SIG-M5 treated with dmso at 0.1 percent for 504 hours (cell line): ENCODE measurements at regions not wholly inside any gene's neighbourhood (a gene's known extent, or its start where the extent isn't known, plus 50 kb on each side); places are given as distances from the start of the nearest gene placed in this dataset.

Source experiments
- DNase-seq: peaks from one replicate; lab custom pipeline; 2025; ENCODE audit not compliant: unreplicated experiment; lab: John Stamatoyannopoulos, UW

DNA sequence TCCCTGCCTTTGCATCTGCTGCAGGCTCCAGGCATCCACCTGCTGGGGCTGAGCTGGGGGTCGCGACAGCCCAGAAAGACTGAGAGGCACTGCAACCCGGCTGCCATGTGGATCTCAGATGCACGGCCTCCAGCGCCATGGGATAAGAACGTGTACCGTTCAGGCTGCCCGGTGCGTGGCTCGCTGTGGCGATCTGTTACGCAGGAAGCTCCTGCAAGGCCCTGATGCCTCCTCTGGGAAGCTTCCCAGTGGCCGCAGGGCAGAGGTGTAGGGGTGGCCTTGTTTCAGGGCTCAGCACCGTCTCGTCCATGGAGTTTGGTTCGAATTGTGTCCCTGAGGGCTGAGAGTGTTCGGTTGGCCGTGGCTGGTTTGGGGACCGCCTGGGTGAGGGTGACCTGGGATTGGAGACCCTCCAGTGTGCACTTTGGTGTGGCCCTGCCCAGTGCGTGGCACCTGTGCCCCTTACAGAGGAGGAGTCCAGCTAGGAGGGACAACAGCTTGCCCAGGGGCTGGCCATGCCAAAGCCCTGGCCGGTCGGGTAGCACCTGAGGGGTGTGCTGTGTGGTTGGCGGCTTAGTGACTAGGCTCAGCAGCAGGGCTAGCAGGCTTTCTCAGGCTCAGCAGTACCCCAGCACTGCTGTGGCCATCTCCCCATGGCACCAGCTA is 1184.5 kb downstream of the BRD1 start:
- no peak for DNase-seq

DNA sequence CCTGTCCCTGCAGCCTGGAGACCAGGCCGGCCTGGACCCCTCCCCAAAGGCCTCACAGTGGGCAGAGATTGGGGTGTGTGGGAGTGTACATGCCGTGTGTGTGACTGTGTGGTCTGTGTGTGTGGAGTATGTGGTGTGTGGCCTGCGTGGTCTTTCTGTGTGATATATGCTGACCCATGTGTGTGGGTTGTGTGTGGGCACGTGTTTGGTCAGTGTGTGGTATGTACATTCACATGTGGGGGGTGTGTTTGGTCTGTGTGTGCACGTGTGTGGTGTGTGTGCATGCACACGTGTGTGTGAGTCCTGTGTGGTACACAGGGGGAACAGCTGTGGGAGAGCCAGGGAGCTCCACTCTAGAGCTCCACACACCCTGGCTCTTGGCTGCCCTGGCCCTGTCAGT is 1185.1 kb downstream of the BRD1 start:
- no peak for DNase-seq

GRCh38 chr22:48641906-48642475 is 1185.7 kb downstream of the BRD1 start:
- DNase-seq, result no peak

GRCh38 chr22:48640890-48641841 is 1186.5 kb downstream of the BRD1 start:
- no peak for DNase-seq

DNA sequence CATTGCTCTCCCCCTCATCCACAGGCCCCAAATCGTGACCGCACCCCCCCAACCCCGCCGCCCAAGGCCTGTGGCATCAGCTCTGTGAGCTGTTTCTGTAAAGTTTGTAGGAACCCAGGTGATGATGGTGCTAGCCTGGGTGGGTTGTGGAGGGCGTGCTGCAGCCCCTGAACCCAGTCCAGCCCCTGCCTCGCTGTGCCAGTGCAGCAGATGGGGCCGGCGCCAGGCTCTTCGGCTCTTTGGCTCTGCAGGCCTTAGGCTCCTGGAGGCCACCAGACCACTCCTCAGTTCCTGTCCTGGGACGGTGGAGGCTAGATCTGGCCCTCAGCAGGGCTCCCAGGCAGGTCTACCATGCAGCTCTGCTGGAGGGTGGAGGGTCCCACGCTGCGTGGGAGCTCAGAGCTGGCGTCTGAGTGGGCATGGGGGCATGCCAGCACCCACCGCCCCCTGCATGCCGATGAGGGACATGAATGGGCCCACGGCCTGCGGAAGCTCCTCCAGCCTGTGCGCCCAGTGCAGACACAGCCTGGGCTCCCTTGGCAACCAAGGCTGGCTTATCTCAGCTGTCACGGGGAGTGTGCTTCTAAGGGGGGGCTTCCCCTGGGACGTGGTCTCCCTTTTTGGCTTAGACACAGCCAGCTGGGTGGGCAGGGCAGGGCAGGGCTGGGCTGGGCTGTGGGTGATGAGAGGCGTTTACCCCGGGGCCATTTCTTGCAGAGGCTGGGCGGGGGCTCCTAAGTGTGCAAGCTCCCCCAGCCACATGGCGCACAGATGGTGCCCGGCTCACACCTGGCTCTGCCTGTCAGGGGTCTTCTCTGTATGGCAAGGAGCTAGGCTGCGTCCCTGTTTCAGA is 1187.6 kb downstream of the BRD1 start:
- DNase-seq, result no peak

DNA sequence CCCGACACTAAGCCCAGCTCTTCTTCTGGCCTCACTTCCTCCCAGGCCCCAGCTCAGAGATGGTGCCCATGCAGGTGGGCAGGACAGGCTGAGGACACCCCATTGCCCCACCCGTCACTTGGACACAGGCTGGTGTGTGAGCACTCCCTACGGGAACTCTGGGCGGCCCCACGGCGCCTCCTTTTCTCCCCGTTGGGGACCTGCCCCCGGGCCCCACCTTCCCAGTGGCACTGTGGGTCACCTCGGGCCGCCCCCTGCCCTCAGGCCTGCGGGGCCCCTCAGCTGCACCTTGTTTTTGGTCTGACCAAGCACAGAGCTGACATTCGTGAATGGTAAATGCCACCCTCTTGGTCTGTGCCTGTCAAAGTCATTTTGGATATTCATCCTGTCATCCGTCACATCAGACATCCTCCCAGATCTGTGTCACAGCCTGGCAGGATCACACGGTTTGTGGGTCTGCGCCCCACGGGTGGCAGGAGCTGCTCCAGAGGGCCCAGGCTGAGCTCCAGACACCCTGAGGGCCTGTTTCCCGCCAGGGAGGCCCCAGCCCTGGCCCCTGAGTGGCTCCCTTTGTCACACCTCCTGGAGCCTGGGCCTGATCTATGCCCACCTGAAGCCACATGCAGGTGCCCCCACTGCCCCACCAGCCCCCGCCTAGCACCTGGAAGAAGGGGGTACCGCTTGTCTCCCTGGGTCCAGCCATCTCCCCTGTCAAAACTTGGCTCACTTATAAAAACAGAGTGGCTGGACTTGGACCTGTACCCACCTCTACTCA is 1188.5 kb downstream of the BRD1 start:
- DNase-seq, result no peak

DNA sequence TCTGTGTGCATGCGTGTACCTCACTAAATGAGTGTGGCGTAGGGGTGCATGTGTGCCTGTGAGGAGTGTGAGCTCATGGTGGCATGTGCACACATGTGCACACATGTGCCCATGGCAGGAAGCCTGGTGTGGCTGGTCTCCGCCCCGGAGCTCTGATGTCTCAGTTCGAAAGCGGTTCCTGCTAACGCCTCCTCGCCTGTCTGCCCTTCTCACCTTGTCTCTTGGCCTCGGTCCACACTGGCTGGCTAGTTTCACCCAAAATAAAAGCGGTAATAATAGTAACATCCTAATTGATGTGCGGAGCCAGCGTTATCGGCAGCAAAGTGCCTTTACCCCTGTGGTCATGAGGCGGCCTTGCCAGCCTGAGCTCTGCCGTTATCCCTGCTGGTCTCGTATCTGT is 1190.4 kb downstream of the BRD1 start:
- no peak for DNase-seq

DNA sequence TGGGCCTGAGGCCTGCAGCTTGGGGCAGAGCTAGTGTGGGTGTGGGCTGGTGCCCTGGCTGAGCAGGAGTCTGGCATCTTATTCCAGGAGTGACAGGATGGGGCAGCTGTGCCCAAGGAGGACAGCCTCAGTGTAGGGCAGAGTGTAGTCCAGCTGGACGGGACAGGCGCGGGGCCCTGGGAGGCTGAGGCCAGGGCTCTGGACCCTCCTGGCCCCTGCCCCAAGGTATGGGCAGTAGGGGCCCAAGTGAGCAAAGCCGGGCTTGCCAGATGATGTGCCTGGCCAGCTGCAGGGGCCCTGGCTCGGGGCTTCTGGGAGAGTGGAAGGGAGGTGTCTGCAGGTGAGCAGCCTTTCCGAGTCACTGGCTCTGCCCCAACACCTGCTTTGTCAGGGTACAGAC is 1190.9 kb downstream of the BRD1 start:
- DNase-seq, result no peak

DNA sequence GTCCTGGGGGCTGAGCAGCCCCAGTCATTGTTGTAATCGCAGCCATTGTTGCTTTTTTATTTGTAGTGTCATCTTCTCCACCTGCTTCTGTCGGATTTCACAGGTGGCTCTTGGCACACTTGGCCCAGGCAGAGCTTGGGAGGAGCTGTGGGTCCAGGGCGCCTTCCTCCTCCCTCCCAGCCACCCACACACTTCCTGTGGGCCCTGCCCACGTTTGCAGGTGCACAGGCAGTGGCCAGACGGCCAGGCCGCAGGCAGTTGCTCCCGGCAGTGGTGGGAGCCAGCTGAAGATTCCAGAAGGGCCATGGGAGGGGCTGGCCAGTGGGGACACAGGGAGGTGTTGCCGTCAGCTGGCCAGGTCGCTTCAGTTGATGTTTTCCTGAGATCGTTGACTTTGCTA is 1191.9 kb downstream of the BRD1 start:
- DNase-seq, result no peak

GRCh38 chr22:48635031-48635430 is 1192.6 kb downstream of the BRD1 start:
- DNase-seq, result no peak

GRCh38 chr22:48633996-48634836 is 1193.5 kb downstream of the BRD1 start:
- no peak for DNase-seq

DNA sequence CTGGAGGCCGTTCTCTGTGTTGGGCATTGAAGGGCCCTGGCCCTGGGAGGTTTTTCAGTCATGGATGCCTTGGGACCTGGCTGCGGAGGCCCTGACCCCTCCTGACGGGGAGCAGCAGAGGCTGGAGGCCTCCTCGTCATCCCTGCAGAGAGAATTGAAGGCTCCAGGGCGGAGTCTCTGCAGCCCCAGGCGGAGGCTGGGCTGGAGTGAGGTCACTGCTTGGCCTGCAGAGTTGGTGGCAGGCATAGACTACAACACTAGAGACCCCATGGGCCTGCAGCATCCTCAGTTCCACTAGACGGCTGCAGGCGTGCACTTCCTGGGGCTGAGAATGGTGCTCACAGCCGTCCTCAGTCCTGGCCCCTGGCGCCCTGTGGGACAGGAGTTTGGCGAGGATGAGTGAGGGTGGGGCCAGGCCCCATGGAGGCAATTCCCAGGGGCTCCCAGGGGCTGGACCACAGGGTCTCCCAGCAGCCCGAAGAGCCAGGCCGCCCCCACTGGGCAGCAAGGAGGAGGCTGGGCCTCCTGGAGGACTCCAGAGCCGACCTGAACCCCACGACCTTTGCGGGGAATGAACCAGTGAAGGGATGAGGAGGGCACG is 1194.9 kb downstream of the BRD1 start:
- DNase-seq, result no peak

DNA sequence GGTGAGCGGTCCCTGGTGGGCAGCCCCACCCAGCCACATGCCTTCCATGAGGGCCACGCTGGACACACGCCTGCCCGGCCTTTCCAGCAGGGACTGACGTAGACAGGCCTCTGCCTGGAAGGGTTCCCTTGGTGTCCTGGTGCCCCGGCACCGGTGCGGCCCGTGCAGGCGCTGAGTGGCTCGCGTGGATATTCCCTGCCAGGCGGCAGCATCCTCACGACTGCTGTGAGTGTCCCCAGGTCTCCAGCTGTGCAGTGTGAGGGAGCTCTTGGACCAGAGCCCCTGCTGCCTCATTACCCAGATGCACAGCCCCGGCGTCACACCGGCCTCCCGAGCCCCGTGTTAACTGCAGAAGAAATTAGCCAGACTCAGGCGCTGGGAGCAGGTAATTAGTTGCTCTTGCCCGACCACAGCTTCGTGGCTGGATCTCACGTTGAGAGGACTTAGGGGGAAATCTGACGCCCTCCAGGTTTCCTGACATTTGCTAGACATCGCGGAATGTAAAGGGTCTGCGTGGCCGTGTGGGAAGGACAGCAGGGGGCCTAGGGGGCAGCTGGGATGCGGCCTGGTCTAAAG is 1196.3 kb downstream of the BRD1 start:
- DNase-seq, result no peak

- no peak for DNase-seq
Measured at GRCh38 chr22:48630848-48631247, 1196.8 kb downstream of the BRD1 start.

- no peak for DNase-seq
Measured at GRCh38 chr22:48630433-48630754, 1197.3 kb downstream of the BRD1 start.

DNA sequence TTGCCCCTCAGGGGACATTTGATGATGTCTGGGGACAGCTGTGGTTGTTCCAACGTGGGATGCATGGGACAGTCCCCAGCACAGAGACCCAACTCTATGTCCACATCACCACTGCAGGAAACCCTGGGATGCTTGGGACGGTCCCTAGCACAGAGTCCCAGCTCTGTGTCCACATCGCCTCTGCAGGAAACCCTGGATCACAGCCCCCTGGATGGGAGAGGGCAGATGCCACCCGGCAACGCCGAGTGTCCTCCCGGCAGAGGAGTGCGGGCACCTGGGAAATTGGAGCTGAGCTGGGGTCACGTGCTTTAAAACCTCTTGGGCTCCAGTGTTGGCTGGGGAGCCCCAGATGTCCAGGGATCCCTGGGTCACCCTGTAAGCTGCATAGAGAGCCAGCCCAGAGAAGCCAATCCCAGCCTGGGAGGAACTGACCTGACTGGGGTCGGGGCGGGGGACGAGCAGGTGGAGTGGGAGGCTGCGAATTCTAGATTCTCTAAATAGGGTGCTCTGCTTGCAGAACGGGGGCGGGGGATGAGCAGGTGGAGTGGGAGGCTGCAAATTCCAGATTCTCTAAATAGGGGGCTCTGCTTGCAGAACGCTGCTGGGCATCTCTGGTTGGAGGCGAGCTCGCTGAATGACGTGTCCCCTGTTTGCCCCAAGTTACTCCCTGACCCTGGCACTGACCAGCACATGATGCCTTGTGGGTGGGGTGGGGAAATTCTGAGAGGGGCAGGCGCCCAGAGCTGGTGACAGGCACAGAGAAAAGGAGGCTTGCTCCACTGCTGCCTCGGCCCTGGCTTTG is 1197.8 kb downstream of the BRD1 start:
- DNase-seq, result no peak

DNA sequence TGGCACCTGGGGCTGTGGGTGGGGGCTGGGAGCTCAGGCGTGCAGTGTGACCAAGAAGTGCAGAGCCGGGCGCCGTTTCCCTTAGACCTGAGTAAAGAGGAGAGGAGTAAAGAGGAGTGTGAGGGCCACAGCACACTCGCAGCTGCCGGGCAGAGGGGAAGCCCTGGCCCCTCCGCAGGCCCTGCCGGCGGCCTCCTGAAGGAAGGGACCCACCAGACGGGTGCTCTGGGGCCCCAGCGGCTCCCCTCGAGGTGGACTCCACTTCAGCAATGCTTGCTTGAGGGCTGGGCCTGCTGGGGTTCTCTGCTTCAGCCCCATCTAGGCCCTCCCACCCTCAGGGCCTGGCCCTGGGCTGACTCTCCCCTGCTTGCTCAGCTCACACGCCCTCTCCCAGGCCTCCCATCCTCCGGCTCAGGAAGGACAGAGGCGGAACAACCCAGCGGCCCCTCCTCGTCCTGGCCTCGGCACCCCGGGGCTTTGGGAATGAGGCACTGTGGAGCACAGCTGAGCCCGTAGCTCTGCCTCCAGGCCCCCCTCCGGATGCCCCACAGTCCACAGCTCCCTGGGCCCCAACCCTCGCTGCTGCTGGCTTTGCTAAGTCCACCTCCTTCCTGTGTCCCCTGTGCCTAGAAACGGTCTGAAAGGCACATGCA is 1198.7 kb downstream of the BRD1 start:
- DNase-seq, result no peak

DNA sequence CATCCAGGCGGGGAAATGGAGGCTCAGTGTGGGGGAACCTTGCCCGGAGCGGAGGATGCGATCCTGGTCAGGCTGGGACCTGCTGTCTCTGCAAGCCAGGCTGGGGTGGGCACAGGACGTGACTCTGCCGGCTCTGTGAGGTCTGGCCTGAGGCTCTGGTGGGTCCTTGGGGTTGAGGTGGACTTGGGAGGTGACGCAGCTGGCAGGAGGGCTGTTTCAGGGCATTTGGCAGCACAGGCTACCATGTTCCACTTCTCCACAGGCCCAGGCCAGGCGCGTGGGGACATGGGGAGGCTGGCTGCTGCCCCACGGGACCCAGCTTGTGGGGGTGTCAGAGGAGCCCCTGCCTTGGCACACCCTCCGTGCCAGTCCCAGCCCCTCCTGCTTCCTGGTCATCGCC is 1199.7 kb downstream of the BRD1 start:
- no peak for DNase-seq
